LNCAP (cell line): ENCODE measurements at regions not wholly inside any gene's neighbourhood (a gene's known extent, or its start where the extent isn't known, plus 50 kb on each side); places are given as distances from the start of the nearest gene placed in this dataset.
A peak's percentile ranks its signal among the peaks of the same experiment; 100 is the strongest.

ENCODE experiments used
- TF ChIP-seq, protein P1 (sequence below): fragments of 450-650 bp; IDR thresholded peaks from 2 replicates; pipeline ENCODE4 v1.5.1; 2017; ENCODE audit warnings: mild to moderate bottlenecking

DNA sequence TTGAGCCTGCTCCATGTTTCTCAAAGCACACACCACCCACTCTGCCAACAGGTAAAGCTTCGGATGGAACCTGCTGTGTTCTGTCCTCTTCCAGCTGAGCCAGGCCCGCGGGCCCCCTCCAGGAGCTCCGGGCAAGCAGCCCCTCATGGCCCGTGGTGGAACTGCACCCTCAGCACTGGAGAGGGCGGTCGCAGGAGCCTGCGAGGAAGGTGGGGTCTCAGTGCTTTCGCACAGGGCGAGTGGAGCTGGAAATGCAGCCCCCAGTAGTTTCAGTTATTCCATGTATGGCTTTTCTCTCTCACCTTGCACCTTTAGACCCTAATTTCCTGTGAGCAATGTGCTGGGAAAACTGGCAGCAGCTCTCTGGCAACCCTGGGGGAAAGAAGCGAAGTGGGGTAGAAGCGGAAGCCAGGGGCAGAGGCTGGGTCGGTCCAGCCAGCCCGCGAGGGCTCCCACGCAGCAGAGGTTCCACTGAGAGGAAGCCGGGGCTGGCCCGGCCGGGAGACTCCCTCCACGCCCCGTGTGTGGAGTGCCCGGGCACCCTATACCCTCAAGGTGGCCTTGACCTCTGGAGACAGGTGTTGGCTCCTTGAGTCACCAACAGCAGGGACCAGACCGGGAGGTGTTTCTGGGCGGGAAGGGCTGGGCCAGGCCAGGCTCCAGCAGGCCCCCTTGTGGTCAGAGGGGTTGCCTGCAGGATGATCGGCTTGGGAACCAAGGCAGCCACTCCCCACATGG lies 119.9 kb upstream of the TMEM45B start:
- TF ChIP-seq, protein P1, sequence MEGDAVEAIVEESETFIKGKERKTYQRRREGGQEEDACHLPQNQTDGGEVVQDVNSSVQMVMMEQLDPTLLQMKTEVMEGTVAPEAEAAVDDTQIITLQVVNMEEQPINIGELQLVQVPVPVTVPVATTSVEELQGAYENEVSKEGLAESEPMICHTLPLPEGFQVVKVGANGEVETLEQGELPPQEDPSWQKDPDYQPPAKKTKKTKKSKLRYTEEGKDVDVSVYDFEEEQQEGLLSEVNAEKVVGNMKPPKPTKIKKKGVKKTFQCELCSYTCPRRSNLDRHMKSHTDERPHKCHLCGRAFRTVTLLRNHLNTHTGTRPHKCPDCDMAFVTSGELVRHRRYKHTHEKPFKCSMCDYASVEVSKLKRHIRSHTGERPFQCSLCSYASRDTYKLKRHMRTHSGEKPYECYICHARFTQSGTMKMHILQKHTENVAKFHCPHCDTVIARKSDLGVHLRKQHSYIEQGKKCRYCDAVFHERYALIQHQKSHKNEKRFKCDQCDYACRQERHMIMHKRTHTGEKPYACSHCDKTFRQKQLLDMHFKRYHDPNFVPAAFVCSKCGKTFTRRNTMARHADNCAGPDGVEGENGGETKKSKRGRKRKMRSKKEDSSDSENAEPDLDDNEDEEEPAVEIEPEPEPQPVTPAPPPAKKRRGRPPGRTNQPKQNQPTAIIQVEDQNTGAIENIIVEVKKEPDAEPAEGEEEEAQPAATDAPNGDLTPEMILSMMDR: peak; percentile 62

DNA sequence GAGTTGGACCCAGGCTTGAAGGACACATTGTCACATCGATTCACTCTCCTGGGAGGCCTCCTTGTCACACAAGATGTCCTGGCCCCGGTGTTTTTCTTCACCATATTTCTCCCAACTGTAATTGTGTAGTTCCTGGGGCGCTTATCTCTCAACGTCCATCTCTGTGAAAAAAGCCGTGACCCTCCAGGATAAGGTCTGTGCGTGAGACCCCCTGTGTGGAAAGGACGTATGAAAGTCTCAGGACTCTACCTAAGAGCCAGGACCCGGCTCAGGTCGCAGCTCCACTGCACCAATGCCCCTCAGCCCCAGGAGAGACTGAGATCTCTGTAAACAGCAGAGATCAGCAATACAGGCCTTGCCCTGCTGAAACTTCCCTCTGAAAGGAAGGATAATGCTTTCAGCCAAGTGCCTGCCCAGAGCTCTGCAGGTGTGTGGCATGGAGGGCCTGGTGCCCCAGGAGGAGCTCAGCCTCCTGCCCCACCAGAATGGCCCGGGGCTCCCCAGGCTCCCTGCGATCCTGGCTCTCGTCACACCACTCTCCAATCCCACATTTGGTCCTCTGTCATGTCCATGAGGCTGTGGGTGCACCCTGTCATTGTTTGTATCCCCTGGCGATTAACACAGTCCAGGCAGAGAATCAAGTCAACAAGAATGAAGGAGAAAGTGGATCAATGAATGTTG lies 119.2 kb upstream of the TMEM45B start:
- TF ChIP-seq, protein P1: 0 out of 2 replicates have a peak, but pooled peaks have one; percentile 16

DNA sequence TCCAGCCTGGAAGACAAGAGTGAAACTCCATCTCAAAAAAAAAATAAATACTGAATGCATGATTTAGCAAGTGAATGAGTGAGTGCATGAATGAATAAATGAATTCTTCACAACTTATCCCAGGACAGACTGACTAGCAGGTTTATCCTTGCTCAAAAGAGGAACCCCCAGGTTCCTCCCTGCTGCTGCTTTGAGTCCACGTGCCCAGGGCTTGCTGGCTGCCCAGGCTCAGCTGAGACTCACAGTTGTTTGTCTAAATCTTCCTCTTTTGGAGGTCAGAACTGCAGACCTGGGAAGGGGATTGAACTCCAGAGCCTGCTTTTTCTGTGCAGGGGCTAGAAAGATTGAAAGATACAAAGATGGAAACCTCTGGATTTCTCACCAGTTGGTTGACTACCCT lies 117.4 kb upstream of the TMEM45B start:
- TF ChIP-seq, protein P1: no peak

DNA sequence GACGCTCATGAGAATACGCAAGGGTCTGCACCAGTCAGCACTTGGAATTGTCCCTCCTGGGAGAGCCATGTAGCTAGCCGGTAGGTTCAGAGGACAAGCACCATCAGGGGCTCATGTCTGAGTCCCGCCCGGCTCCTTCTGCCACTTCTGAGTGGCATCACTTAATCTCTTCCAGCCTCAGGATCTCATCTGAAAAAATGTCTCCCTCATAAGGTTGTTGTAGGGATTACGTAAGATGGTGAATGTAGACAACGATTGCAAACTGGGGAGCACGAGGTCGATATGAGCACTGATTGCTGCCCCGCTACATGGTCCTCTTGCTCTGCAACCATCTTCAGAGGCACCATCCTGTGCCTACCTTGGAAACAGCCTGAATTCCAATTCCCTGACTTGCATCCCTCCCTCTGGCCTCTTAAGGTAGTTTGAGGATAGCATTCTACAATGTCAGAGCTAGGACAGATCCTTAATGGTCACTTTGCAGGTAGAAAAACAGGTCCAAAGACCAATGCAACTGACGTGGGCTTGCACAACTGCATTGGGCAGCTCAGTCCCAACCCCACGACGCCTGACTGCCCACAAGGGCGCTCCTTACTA lies 115.8 kb upstream of the TMEM45B start:
- TF ChIP-seq, protein P1: no peak

DNA sequence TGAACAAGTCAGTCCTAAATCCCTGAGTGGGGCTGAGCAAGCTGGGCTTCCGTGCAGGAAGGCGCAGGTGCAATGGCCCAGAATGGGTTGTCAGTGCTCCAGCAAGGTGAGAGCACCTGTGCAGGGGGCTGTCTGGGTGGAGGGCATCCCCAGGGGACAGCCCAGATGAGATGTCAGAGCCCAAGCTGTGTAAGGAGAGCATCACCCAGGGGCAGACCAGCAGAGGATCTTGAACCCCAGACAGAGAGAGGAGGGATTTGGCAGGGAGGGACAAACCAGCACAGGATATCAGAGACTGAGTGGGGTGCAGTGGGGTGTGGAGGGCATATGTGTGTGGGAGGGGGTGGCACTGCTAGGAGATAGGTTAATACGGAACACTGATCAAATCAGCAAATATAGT lies 114.9 kb upstream of the TMEM45B start:
- TF ChIP-seq, protein P1: no peak

DNA sequence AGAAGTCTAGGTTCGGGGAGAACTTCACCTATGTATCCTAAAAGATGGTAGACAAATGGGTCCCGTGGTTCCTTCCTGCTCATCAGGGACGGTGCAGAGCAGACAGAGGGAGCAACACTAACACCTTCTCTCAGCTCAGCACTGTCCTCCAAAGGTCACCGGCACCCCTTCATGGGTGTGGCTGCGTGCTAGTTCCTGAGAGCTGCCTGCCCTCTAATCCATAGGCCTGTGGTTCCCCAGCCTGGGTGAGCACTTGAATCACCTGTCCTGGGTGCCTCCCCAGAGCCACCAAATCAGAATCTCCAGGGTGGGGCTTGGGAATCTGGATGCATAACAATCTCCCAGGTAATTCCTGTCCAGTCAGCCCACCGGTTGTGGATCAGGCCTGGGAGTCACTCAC lies 113.9 kb upstream of the TMEM45B start:
- TF ChIP-seq, protein P1: no peak

DNA sequence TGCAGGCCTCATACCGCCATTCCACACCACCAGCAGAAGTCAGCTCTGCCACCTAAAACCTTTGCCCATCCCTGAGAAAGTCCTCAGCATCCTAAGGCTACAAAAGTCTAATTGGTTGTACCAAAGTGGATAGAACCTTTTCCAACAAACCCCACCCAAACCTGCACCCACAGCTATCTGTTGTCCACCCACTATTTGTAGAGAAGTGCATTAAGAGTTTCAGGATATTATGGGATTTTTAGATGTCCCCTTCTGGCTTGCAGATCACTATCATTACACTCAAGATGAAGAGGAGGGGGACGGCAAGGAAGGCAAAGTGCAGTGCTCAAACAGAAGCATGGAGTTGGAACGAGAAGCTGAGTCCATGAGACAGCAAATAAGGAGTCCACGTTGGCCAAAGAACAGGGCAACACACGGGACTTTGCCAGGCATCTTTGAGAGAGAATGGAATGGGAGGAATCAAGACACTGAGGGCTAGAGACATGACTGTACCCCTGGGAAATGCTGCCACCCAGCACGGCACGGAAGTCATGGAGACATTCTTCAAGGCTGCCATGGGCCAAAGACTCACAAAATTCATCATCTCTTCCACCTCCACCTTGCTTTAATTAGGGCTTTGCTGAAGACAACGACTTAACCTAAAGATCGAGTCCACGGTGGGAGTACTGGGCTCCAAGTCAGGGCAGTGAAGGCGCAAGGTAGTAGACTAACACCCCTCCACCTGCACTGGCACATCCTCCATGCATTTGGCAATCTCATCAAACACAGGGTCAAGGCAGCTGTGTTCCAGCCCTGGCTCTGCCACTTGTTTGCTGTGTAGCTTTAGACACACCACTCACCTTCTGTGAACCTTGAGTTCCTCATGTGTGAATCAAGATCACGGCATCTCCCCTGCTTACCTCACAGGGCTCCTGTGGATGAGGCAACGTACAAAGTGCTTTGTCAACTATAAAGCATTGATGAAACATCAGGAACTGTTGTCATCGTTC lies 112.9 kb upstream of the TMEM45B start:
- TF ChIP-seq, protein P1: no peak
